SKM-1 (cell line): ENCODE measurements at regions not wholly inside any gene's neighbourhood (a gene's known extent, or its start where the extent isn't known, plus 50 kb on each side); places are given as distances from the start of the nearest gene placed in this dataset.

Experiments used
- DNase-seq: peaks from one replicate; lab custom pipeline; 2025; ENCODE audit not compliant: unreplicated experiment; lab: John Stamatoyannopoulos, UW

GRCh38 chr11:98564881-98565280, 455.9 kb upstream of the CNTN5 start:
- DNase-seq = no peak

DNA sequence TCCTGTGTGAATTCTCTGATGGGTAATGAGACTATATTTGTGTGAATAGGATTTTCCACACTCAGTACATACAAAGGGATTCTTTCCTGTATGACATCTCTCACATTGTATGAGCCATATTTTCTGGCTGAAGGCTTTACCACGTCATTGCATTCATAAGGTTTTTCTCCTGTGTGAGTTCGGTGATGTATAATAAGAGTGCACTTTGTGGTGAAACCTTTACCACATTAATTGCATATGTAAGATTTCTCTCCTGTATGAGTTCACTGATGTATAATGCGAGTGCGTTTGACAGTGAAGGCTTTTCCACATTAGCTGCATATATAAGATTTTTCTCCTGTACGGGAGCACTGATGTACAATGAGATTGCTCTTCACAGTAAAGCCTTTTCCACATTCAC, 455.4 kb upstream of the CNTN5 start:
- no peak for DNase-seq

DNA sequence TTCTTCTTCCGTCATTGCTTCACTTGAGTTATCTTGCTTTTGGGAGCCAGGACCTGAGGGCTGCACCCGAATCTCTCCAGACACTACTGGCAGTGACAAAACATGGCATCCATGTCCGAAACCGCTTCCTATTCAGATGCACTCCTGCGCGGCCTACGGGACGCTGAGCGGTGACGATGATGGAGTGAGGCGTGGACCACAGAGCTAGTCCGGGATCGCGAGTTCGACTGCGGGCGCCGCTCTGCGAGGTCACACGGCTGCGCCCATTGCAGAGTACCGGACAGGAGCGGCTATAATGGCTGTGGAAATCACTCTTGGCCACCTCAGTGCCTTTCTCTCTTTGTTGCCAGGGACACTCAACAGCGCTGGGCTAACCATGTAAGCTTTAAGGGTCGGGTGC, 453.8 kb upstream of the CNTN5 start:
- no peak for DNase-seq

- no peak for DNase-seq
Measured at GRCh38 chr11:98568013-98568412, 452.7 kb upstream of the CNTN5 start.

DNA sequence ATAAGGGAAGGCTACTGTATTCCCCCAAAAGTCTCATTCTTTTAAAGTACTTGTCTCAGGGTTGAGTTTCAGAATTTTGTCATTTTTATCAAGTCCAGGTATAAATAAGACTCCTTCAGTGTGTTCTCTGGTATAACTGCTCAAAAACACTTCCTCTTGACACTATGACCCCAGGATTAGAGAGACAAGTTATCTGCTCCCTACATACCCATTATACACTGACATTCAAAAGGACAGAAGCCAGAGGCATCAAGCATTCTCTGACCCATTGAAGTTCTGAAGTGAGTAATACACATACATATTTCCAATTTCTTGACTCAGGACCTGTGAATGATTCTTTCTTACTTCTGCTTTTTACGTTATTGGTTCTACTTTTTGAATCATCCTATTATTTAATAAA, 447.8 kb upstream of the CNTN5 start:
- DNase-seq = no peak

GRCh38 chr11:98587884-98588283, 432.9 kb upstream of the CNTN5 start:
- DNase-seq = no peak

DNA sequence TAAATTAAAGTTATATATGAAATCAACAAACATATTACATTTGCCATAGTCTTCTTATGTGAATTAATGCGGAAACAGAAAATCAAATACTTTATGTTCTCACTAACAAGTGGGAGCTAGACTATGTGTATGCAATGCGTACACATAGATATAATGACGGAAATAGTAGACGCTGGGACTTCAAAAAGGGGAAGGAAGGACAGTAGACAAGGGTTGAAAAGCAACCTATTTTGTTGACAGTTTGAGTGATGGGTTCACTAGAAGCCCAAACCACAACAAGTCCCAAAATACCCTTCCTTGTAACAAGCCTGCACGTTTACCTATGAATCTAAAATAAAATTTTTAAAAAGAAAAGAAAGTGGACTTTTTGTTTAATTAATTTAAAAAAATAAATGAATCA, 430.8 kb upstream of the CNTN5 start:
- DNase-seq = no peak

DNA sequence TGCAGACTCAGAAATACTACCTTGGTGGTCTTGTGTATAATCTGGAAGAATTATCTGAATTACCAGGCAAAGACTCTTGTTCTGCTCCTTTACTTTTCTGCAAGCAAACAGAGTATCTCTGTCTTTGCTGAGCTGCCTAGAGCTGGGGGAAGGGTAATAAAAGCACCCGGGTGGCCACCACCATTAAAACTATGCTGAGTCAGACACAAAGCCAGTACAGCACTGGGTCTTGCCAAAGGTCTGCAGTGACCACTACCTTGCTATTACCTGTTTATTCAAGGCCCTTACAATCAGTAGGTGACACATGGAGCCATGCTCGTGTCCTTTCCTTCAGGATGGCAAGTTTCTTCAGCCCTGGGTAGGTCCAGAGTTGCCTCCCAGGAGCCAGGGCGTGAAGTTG, 420.6 kb upstream of the CNTN5 start:
- no peak for DNase-seq

GRCh38 chr11:98600786-98601773, 419.7 kb upstream of the CNTN5 start:
- DNase-seq = peak; percentile 50

- DNase-seq = no peak
Measured at GRCh38 chr11:98616098-98616655, 404.6 kb upstream of the CNTN5 start.

DNA sequence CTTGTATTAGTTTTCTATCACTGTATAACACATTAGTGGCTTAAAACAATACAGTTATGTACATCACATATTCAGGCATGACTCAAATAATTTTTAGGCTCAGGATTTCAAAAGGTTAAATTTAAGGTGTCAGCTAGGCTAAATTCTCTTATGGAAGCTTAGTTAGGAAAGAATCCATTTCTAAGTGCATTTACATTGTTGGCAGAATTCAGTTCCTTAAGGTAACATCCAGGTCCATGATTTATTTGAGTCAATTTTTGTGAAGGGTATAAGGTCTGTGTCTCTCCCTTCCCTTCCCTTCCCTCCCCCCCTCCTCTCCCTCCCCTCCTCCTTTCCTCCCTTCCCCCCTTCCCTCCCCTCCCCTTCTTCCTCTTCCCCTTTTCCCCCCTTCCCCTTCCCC, 399.0 kb upstream of the CNTN5 start:
- DNase-seq = no peak

DNA sequence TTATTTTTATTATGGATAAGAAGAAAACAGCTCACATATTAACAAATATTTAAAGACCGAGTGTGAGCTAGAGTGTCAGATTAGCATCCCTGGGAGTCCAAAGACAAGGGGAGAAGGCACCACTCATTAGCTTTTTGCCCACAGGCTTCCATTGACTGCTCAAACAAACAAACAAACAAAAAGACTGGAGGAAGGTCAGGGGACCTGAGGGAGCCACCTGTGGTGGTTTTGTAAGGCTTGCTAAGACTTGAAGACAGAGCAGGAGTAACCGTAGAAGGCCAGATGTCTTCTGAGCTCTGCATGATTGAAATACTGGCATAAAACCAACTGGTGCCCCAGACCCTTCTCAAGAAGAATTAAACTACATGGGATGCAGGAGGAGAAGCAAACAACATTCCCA, 395.2 kb upstream of the CNTN5 start:
- no peak for DNase-seq

GRCh38 chr11:98630736-98631135, 390.0 kb upstream of the CNTN5 start:
- DNase-seq = no peak

GRCh38 chr11:98657711-98658110, 363.0 kb upstream of the CNTN5 start:
- DNase-seq = no peak

DNA sequence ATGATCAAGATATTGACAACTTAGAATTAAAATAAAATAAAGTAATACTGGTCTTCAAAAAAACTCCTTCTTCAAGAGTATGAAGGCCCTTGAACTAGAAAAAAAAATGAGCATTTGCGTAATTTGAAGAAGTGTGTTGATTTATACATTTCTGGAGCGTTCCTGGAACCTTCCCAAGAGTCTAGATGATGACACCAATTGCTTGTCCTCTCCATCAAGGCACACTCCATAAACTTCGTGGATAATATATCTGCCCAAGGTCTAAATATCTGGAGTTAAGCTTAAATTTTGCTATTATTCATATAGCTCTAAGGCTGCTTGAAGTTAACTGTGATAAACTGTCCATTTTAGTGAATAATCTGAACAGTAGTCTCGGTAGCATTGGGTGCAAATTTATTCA, 361.3 kb upstream of the CNTN5 start:
- no peak for DNase-seq

DNA sequence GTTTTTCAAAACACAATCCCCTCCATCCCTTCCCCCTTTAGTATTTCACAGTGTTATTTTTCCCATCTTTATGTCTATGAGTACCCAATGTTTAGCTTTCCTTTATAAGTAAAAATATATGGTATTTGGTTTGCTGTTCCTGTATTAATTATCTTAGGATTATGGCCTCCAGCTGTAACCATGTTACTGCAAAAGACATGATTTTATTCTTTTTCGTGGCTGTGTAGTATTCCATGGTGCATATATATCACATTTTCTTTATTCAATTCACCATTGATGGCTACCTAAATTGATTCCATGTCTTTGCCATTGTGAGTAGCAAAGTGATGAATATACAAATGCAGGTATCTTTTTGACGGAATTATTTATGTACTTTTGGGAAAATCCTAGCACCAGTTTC, 346.4 kb upstream of the CNTN5 start:
- DNase-seq = no peak

DNA sequence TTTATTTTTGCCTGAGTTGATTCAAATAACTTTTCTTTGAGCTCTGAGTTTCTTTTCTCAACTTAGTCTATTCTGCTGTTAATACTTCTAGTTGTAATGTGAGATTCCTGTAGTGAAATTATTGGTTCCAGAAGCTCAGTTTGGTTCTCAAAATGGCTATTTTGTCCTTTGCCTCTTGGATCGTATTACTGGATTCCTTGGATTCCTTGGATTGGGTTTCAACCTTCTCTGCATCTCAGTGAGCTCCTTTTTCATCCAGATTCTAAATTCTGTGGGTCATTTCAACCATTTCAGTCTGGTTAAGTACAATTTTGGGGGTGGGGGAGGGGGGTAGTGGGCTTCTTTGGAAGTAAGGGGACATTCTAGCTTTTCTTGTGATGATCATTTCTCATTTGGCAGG, 341.1 kb upstream of the CNTN5 start:
- no peak for DNase-seq

- DNase-seq = no peak
Measured at GRCh38 chr11:98701541-98701940, 319.2 kb upstream of the CNTN5 start.

GRCh38 chr11:98703779-98704556, 316.8 kb upstream of the CNTN5 start:
- DNase-seq = no peak

DNA sequence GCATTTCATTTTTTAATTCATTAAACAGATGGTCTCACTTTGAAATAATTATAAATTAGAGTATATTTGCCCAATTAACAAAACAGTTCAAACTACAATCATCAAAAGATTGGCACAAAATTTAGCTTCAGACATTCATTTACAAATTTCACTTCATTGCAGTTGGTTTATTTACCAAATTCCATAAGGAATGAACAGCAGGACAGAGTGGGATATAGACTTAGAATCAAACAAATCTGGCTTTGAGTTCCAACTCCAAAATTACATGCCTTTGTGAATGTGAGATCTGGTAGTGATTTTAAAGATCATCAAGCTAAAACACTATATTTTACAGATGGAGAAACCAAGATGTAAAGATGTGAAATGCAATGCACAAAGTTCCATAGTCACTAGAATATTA, 310.7 kb upstream of the CNTN5 start:
- no peak for DNase-seq

DNA sequence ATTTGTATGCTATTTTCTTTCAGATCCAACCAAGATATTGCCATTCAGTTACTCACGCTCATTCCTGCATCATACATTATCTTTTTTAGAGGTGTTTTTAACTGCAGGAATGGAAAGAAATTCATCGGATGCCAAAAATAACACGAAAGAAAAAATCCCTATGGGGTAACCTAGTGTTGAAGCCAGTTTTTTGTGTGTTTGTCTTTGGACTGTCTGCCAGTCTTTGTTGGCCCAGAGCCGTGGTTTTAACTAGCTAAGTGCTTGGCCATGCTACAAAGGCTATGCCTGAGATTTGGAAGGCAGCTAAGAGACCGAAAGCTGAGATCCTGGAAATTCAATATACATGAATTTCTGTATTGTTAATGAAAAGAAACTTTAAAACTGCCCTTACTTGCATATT, 309.8 kb upstream of the CNTN5 start:
- DNase-seq = no peak

GRCh38 chr11:98720951-98721350, 299.8 kb upstream of the CNTN5 start:
- no peak for DNase-seq
